Stromal cell of bone marrow (primary cell): ENCODE measurements at regions not wholly inside any gene's neighbourhood (a gene's known extent, or its start where the extent isn't known, plus 50 kb on each side); places are given as distances from the start of the nearest gene placed in this dataset.
"Not testable (repeated sequence)": the region's sequence is repeated elsewhere in the genome, so short reads cannot be mapped to it uniquely, and the experiment has no call there.

Experiments used
- DNase-seq: peaks from one replicate; pipeline ENCODE4 v3.0.0-alpha.2; 2012; ENCODE audit warnings: low read depth

DNA sequence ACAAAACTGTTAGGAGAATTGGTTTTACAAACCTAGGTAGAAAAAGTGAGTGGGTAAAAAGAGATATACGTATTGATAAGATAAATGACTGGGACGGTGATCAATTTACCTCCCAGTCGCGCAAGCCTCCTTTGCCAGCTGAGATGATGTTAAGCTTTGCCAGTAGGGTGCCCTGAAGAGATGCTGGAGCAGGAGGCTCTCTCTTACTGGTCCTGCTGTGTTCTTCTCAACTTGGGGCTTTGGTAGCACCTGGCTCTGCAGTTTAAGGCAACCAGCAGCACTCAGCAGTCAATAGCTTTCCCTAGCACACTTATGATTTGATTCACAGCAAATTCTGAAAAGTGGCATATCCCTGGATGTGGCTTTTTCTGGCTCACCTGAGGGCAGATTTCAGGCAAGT is 1461.7 kb downstream of the ADGRL3 start:
- no peak for DNase-seq

DNA sequence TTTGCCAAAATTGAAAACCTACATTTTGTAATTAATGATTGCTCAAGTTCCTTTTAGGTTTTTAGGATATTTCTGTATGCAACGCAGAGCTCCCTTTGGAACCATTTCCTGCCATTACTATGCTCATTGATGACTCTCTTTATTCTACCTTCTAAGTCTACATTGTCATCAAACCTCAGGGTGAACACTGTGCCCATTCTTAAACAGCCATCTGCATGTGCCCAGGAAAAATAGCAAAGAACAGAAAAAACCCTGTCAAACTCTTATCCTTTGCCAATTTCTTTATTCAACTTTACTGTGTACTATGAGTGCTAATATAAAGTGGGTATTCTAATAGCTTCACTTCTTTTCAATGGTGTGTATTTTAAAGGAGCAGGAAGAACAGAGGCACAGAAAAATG is 1455.9 kb downstream of the ADGRL3 start:
- DNase-seq = no peak

DNA sequence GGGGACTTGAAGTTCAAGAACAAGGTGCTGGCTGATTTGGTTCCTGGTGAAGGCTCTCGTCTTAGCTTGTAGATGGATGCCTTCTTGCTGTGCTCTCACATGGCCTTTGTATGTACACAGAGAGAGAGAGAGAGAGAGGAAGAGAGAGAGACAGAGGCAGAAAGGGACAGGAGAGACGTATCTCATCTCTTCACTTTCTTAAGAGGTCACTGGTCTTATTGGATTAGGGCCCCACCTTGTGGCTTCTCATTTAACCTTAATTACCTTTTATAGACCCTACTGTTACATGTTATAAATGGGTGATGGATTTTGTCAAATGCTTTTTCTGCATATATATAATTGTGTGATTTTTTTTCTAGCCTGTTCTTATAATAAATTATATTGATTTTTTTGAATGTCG is 1444.2 kb downstream of the ADGRL3 start:
- no peak for DNase-seq

DNA sequence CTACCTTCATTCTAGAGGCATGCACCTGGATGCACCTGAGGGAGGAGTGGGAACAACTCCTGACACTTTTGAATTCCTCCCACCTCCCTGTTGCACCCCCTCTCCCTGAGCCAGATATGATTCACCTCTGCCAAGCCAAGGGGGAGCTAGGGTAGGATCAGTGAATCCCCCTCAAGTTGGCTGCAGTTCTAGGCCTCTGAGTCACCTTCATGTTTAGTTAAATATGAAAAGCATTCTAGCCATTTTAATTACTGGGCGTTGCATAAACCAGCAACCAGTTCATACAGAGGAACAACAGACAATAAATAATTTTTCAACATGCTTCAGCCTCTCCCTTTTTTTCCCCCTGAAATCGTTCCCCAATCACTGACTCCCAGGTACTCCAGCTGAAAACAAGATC is 1440.2 kb downstream of the ADGRL3 start:
- no peak for DNase-seq

DNA sequence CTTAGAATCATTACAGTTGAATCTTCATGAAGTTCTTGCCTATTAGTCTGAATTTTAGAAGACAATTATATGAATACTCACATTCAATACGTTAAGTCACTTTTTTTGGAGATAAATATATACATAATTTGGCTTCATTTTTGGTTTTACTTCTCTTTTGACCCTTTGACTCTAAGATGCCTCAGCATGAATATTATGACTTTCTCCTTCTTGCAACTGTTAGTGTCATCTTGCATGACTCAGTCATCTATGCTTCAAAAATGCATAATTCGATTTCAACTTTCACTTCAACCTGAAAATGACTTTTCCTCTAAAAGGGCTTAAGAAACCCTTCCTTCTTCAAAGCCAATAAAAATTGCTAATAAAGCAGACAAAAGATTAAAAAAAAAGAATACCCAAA is 1427.5 kb downstream of the ADGRL3 start:
- DNase-seq = no peak

DNA sequence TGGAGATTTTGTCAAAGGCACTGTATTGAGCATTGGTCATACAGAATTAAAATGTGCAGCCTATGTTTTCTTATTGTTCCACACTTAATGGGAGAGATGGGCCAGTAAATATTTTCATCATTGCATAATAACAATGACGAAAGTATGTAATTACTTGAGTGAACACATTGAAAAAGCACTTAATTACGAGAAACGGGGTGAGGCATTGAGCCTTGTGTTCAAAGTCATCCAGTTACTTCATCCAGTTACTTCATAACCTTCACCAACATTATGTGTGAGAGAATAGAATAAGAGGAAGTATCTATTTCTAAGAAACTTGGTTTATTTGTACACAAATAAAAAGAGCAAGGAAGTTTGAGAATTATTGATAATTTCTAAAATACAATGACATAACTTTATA is 1427.0 kb downstream of the ADGRL3 start:
- no peak for DNase-seq

DNA sequence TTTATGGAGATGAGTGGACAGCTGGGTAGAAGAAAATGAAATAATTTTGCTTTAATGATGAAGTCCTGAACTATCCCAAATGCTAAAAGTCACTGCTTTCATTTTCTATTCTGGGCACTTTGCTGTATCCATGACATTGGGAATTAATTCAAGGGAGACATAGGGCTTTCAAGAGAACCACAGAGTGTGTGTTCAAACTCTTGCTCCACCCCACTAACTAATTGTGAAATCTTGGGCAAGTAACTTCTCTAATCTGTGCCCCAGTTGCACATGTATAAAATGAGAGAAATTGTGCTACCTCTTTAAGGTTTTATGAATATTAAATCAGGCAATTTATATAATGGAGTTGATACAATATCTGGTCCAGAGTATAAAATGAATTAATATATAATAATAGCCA is 1422.0 kb downstream of the ADGRL3 start:
- DNase-seq = no peak

DNA sequence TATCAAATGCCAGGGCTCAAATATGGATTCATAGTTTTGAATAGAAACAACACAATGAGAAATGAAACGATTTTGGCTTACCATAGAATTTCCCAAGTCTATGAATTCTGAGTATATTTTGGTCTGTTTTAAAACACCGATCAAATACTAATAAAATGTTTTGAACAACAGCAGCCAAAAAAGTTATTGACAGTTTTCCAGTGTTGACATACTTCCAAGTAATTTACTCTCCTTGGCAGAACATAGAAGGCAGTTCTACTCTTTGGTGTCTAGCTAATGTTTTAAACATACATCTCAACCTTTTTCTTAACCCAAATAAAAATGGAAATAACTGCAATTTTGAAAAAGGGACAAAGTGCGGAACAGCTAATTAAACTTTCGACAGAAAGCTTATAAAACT is 1419.8 kb downstream of the ADGRL3 start:
- DNase-seq = no peak

DNA sequence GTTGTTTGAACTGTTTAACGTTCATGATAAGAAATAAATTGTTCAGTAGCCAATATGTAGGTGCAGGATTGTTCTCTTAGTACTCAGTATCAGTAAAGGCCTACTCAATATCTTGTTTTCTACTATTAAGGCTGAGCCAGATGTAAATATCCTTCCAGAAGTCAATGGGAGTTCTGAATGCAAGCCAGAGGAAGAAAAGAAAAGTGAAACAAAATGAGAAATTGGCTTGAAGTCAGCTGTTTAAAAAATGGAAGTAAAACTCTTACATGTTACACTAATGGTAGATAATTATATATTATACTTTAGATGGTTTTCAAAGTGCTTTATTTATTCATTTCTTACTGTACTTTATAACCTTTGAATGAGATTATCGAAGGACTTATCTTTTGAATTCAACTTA is 1417.9 kb downstream of the ADGRL3 start:
- no peak for DNase-seq

DNA sequence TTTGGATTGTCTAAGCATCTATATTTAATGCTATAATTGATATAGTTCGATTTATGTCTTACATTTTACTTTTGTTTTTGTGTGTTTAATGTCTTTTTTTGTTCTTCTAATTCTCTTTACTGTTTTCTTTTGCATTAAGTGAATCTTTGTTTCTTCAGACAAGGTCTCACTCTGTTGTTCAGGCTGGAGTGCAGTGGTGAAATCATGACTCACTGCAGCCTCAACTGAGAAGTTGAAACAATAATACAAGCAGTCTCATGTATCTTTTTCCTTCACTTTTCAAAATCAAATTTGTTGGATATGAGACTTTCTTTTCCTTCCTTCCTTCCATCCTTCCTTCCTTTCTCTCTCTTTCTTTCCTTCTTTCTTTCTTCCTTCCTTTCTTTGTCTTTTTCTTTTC is 1401.6 kb downstream of the ADGRL3 start:
- no peak for DNase-seq

DNA sequence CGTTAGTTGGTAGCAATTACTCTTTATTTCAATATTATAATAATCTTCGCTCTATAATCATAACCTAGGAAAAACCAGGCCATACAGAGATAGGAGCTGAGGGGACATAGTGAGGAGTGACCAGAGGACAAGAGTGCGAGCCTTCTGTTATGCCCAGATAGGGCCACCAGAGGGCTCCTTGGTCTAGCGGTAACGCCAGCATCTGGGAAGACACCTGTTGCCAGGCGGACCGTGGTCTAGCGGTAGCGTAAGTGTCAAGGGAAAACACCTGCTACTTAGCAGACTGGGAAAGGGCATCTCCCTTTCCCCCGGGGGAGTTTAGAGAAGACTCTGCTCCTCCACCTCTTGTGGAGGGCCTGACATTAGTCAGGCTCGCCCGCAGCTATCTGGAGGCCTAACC is 1395.1 kb downstream of the ADGRL3 start:
- not testable (repeated sequence) for DNase-seq

DNA sequence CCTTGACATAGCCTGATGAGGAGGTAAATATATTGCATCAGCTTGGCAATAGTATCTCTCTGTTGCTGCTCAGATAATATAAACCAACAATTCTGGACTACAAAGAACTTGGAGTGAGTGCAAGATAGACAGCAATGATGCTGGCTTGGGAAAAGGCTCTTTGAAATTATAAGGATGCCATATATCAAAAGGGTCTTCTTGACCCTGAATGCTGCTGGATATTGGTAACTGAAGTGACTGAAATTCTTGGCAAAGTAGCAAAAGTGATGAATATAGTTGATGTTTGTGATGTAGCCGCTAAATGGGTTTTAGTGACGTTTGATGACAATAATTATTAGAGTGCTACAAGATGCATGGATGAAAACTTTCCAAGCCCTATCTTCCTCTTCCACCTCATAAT is 1391.6 kb downstream of the ADGRL3 start:
- no peak for DNase-seq

DNA sequence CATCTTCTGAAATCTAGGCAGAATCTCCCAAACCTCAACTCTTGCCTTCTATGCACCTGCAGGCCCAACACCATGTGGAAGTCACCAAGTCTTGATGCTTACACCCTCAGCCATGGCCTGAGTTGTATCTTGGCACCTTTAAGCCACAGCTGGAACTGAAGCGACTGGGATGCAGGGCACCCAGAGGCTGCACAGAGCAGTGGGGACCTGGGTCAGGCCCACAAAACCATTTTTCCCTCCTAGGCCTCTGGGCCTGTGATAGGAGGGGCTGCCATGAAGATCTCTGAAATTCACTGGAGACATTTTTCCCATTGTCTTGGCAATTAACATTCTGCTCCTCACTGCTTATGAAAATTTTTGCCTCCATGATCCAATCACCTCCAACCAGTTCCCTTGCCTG is 1388.5 kb downstream of the ADGRL3 start:
- DNase-seq = no peak

DNA sequence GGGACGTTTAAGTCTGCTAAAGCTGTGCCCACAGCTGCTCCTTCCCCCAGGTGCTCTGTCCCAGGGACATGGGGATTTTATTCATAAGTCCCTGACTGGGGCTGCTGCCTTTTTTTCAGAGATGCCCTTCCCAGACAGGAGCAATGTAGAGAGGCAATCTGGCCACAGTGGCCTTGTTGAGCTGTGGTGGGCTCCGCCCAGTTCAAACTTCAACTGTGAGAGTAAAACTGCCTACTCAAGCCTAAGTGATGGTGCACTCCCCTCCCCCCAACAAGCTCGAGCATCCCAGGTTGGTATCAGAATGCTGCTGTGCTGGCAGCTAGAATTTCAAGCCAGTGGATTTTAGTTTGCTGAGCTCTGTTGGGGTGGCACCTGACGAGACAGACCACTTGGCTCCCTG is 1371.4 kb downstream of the ADGRL3 start:
- no peak for DNase-seq

DNA sequence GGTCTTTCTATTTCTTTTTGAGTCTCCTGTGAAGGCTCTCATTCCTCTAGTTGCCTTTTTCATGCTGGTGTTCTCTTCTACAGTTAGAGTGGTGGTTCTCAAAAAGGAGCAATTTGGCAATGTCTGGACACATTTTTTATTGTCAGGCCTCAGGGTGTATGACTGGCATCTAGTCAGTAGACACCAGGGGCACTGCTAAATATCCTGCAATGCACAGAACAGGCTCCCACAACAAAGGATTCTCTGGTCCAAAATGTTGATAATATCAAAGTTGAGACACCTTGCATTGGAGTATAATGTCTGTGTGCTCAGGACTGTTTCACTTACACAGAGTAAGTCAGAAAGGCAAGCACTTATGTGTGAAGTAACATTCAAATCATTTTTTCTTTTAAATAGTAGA is 1360.7 kb downstream of the ADGRL3 start:
- no peak for DNase-seq

DNA sequence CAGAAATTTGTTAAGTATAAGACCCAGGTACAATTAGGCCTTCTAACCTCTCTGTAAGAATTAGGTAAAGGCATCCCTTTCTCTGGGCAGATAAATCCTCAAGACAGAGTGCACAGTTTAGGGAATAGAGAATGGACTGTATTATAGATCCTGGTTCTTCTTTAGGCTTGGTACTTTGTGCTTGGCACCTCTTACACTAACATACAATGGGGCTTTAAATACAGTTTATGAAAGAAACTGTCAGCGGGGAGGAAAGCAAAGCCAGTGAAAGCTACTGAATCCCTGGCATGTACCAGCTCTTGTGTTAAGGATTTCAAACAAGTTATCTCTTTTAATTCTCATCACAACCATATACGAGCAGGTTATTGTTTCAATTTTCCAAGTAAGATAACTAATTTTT is 1350.0 kb downstream of the ADGRL3 start:
- DNase-seq = no peak

DNA sequence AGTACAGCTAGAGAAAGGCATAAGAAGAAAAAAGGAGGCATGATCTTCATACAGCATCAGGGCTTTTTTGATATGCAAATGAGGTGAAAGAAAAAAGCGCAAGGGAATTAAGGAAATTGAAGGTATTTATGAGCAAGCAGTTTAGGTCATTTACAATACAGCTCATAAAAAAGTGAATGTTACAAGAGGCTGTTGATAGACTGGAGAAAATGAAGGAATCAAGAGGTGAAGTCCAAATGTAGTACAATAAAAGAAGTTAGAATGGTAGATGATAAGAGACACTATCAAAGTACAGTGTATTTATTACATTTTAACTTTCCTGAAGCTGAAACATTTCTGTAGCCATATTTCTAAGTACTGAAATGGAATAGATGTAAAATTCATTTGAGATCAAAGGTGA is 1349.5 kb downstream of the ADGRL3 start:
- no peak for DNase-seq

DNA sequence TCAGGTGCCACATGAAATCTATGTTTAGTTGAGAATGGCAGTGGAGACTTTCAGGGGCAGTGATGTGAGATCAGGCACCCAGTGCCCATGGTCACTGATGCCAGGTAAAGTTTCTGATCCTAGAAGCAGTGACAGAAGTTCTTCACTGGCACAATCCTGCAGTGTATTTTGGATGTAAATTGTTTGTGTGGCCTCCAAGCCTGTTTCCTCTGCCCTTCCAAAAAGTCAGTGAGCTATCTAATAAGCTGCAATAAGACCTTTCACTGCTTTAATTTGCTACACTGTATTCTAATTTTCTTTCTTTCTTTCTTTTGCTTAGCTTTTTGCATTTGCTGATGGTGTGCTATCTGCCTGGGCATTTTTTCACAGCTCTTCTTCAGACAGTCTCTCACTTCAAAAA is 1348.6 kb downstream of the ADGRL3 start:
- no peak for DNase-seq

DNA sequence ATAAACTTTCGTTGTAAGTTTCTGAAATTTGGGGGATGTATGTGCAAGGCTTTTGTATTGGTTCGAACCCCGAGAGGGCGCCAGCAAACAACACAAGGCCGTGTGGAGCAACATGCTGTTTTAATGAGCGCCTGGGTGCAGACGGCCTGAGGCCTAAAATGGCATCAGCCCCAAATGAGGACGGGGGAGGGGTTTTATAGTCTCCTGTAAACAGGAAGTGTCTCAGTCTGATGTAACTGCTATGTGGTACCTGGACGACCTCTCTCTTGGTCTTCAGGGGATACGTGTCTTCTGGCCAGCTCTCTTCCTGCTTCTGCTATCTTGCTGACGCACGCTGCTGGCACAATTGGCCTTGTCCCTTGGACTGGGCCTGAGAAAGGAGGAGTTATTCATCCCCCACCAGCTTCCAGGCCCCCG is 1348.0 kb downstream of the ADGRL3 start:
- DNase-seq = no peak

DNA sequence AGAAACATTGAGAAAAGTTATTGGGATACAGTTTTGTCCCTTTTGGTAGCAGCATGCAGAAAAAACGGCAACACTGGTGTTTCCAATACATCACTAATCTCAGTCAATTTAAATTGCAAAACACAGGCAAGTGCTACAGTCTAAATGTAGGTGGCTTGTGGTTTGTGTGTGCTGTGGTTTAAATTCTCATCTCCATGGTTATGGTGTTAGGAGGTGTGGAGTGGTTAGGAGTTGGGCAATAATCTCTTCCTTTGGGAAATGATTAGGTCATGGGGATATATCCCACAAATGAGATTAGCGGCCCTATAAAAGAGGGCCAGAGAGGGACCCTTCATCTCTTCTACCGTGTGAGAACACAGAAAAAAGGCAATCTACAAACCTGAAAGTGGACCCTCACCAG is 1344.3 kb downstream of the ADGRL3 start:
- no peak for DNase-seq

DNA sequence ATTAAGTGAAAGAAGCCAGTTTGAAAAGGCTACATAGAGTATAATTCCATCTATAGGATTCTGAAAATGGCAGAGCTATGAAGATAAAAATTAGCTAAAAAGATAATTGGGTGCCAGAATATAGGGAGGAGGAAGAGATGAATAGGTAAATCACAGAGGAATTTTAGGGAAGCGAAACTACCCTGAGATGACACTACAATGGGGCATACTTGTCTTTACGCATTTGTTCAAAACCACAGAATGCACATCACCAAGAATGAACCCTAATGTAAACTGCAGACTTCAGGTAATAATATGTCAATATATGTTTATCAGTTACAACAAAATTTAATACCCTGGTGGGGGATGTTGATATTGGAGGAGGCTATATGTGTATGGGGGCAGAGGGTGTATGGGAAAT is 1342.9 kb downstream of the ADGRL3 start:
- no peak for DNase-seq

DNA sequence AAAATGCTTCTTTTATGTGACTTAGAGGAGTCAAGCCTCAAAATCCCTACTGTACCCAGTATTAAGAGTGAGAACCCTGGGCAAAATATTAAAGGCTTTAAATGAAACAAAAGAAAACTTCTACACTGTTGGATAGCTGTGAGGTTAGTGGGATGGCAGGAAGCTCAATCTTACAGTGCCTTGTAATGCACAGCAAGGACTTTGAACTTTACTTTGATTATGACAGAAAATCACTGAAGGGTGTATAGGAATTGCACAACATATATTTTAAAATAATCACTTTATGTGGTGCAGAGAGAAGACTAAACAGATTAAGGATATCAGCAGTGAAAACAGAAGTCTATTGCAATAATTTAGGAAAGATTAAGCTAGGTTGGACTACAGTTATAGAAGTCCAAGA is 1333.4 kb downstream of the ADGRL3 start:
- no peak for DNase-seq

DNA sequence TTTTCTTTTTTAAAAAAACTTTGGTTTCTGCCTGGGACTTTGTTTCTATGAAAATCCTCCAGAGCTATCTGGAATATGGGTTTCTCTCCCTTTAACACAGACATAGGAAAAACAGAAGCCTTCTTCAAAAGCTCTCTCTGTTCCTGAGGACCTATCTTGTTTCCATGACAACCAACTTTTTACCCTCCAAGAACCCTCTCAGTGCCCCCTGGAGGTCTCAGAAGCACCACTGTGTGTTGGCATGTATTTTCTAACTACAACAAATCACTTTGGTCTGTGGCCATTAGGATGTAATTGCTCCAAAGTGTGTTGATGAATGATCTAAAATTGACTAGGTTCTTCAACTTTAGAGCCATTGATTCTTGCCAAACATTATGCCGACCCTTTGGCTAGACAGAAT is 1331.6 kb downstream of the ADGRL3 start:
- DNase-seq = no peak

DNA sequence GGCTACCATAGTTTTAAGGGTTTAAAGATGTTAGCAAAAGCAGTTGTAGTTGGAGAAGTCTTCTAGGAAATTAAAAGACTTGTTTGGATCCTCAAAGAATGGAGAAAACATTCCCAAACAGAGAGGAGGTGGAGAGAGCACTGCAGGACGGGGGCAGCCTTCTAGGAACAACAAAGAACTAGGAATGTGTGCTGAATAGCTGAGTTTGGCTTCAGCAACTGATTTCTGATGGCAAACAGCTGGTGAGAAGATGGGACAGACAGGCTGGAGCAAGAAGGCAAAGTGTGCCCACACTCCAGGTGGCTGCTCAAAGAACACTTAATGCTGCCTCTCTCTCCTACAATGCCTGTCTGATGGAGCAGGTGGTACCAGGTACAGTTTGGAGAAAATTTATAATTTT is 1331.1 kb downstream of the ADGRL3 start:
- no peak for DNase-seq

DNA sequence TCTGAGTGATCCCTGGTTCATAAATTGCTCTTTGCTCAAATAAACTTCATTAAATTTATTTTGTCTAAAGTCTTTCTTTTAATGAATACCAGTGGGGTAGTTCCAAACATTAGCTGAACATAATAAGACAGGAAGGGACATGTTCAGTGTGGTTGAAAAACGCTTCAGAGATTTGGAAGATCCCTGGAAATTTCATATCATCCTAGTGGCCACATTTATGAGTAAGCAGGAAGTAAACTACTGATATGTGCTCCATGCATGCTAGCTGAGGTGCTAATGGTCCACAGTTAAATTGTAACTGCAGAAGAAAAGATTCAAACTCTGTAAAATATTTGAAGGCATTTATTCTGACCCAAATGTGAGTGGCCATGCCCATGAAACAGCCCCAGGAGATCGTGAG is 1328.7 kb downstream of the ADGRL3 start:
- no peak for DNase-seq
